ENCODE measurements at regions not wholly inside any gene's neighbourhood (a gene's known extent, or its start where the extent isn't known, plus 50 kb on each side); places are given as distances from the start of the nearest gene placed in this dataset.
"Not testable (repeated sequence)": the region's sequence is repeated elsewhere in the genome, so short reads cannot be mapped to it uniquely, and the experiment has no call there.

- no peak overlapping the region for H3K4me3 ChIP-seq
- TF ChIP-seq POLR2A (IDR thresholded peaks at IDR 0.05) (no peak), CTCF (IDR thresholded peaks at IDR 0.05) (no peak), POLR2AphosphoS5 (IDR thresholded peaks at IDR 0.05) (no peak)
- intact Hi-C loops (cut with DNase I; ENCODE audit: low total_unique reads): no loop called here
- no peak for DNase-seq (ENCODE audit: low spot score in 2 of 2)
- H3K27ac ChIP-seq: no peak overlapping the region
- no peaks in the 10 kb centered on the region for H3K36me3 ChIP-seq
- H3K4me1 ChIP-seq: no peaks in the 10 kb centered on the region
- peaks cover 0 to 6% of the 10 kb centered on the region in 2 donors for H3K9me3 ChIP-seq
- no peaks in the 10 kb centered on the region for H3K27me3 ChIP-seq
Measured at GRCh38 chr11:50178737-50179136, 146.1 kb downstream of the OR4C45 start.

GRCh38 chr11:50181334-50181733 lies 148.7 kb downstream of the OR4C45 start:
- Histone ChIP-seq H3K27me3 (no peaks in the 10 kb centered on the region), H3K4me3 (no peak overlapping the region), H3K9me3 (peaks cover 0 to 6% of the 10 kb centered on the region in 2 donors), H3K4me1 (no peaks in the 10 kb centered on the region), H3K27ac (no peak overlapping the region), H3K36me3 (no peaks in the 10 kb centered on the region)
- no peak for TF ChIP-seq POLR2A (IDR thresholded peaks at IDR 0.05)
- TF ChIP-seq POLR2AphosphoS5 (IDR thresholded peaks at IDR 0.05): no peak
- TF ChIP-seq CTCF (IDR thresholded peaks at IDR 0.05): no peak
- intact Hi-C loops (cut with DNase I; ENCODE audit: low total_unique reads): no loop called here
- no peak for DNase-seq (ENCODE audit: low spot score in 2 of 2)

- Histone ChIP-seq H3K36me3 (no peaks in the 10 kb centered on the region), H3K4me1 (no peaks in the 10 kb centered on the region), H3K9me3 (peaks cover 0 to 6% of the 10 kb centered on the region in 2 donors), H3K27ac (no peak overlapping the region), H3K27me3 (no peaks in the 10 kb centered on the region), H3K4me3 (no peak overlapping the region)
- no peak for DNase-seq (ENCODE audit: low spot score in 2 of 2)
- intact Hi-C loops (cut with DNase I; ENCODE audit: low total_unique reads): no loop called here
- TF ChIP-seq POLR2AphosphoS5 (IDR thresholded peaks at IDR 0.05): no peak
- TF ChIP-seq POLR2A (IDR thresholded peaks at IDR 0.05): no peak
- TF ChIP-seq CTCF (IDR thresholded peaks at IDR 0.05): no peak
Measured at GRCh38 chr11:50182486-50182885, 149.8 kb downstream of the OR4C45 start.

- H3K4me1 ChIP-seq; intact Hi-C loops (cut with DNase I; ENCODE audit: low total_unique reads); H3K27me3 ChIP-seq; H3K27ac ChIP-seq; H3K9me3 ChIP-seq; H3K4me3 ChIP-seq; H3K36me3 ChIP-seq; DNase-seq (ENCODE audit: low spot score in 2 of 2): not testable (repeated sequence)
Measured at GRCh38 chr11:50183170-50183569, 150.5 kb downstream of the OR4C45 start.

GRCh38 chr11:50186146-50186545 lies 153.5 kb downstream of the OR4C45 start:
- TF ChIP-seq POLR2AphosphoS5 (IDR thresholded peaks at IDR 0.05): no peak
- no peak for TF ChIP-seq CTCF (IDR thresholded peaks at IDR 0.05)
- no peak for TF ChIP-seq POLR2A (IDR thresholded peaks at IDR 0.05)
- H3K4me3 ChIP-seq: no peak overlapping the region
- no peaks in the 10 kb centered on the region for H3K36me3 ChIP-seq
- no peaks in the 10 kb centered on the region for H3K27me3 ChIP-seq
- peaks cover 0 to 6% of the 10 kb centered on the region in 2 donors for H3K9me3 ChIP-seq
- no peaks in the 10 kb centered on the region for H3K4me1 ChIP-seq
- no peak overlapping the region for H3K27ac ChIP-seq
- intact Hi-C loops (cut with DNase I; ENCODE audit: low total_unique reads): no loop called here
- DNase-seq (ENCODE audit: low spot score in 2 of 2): no peak

- Histone ChIP-seq H3K4me1 (no peaks in the 10 kb centered on the region), H3K4me3 (no peak overlapping the region), H3K27me3 (no peaks in the 10 kb centered on the region), H3K27ac (no peak overlapping the region), H3K9me3 (peaks cover 0 to 6% of the 10 kb centered on the region in 2 donors), H3K36me3 (no peaks in the 10 kb centered on the region)
- intact Hi-C loops (cut with DNase I; ENCODE audit: low total_unique reads): no loop called here
- no peak for TF ChIP-seq POLR2AphosphoS5 (IDR thresholded peaks at IDR 0.05)
- no peak for TF ChIP-seq CTCF (IDR thresholded peaks at IDR 0.05)
- no peak for TF ChIP-seq POLR2A (IDR thresholded peaks at IDR 0.05)
- no peak for DNase-seq (ENCODE audit: low spot score in 2 of 2)
Measured at GRCh38 chr11:50187220-50187619, 154.5 kb downstream of the OR4C45 start.
